A549 (cell line): ENCODE measurements at regions not wholly inside any gene's neighbourhood (a gene's known extent, or its start where the extent isn't known, plus 50 kb on each side); places are given as distances from the start of the nearest gene placed in this dataset.

Experiments used
- ATAC-seq, 2 experiments: fragments of 200-7000 bp in 1 of 2; fragments of >200 bp in 1 of 2; cut with Nextera tagmentation in 1 of 2; cut with Tn5 transposase in 1 of 2; 3 replicates each; pipeline versions ENCODE4 v1.8.0 to v1.9.1; 2018 to 2020; ENCODE audit warnings: mild to moderate bottlenecking in 1 of 2, moderate library complexity in 1 of 2
- CTCF ChIA-PET: fragments of 300-600 bp; sonication (Branson Sonifier 250); formaldehyde crosslinking; extraction: SDS; loops from one replicate; lab custom pipeline; 2021; ENCODE audit warnings: antibody characterized with exemption, inconsistent platforms; lab: Yijun Ruan, JAX
- POLR2A ChIA-PET: fragments of 350-600 bp; formaldehyde crosslinking; extraction: SDS; loops from one replicate; lab custom pipeline; 2021; ENCODE audit warnings: antibody characterized with exemption, inconsistent platforms; lab: Yijun Ruan, JAX
- DNase-seq, 2 experiments: peaks; one replicate each; pipeline versions ENCODE4 v3.0.0 to v3.0.0-alpha.2; 2011 to 2016; ENCODE audit warnings: low read depth in 1 of 2, low spot score in 1 of 2
- FAIRE-seq: peaks from 2 replicates; lab custom pipeline; 2011; peaks lifted over from hg19 to GRCh38; lab: Jason Lieb, UNC
- H3K27ac ChIP-seq, 2 experiments: fragments of >200 bp; sonication (Bioruptor Twin); formaldehyde crosslinking; 3 replicates each; pipeline ENCODE4 v1.5.1; 2016 to 2017
- H3K4me1 ChIP-seq: fragments of >200 bp; sonication (Bioruptor Twin); formaldehyde crosslinking; 3 replicates; pipeline ENCODE4 v1.6.1; 2016
- H3K4me2 ChIP-seq: fragments of >200 bp; sonication (Bioruptor Twin); formaldehyde crosslinking; 3 replicates; pipeline ENCODE4 v1.6.1; 2016
- H3K4me3 ChIP-seq: fragments of >200 bp; sonication (Bioruptor Twin); formaldehyde crosslinking; 3 replicates; pipeline ENCODE4 v1.5.1; 2016
- H3K9me3 ChIP-seq: fragments of >200 bp; sonication (Bioruptor Twin); formaldehyde crosslinking; 3 replicates; pipeline ENCODE4 v1.6.1; 2016
- BHLHE40 ChIP-seq: IDR thresholded peaks from 2 replicates; pipeline ENCODE4 v1.6.1; 2012; ENCODE audit warnings: low read depth, low read length, inconsistent platforms
- CHD2 ChIP-seq: fragments of 150-350 bp; IDR thresholded peaks from 2 replicates; pipeline ENCODE4 v1.6.1; 2014; ENCODE audit warnings: low read length; ENCODE audit not compliant: partially characterized antibody
- ELK1 ChIP-seq: fragments of 150-350 bp; IDR thresholded peaks from 2 replicates; pipeline ENCODE4 v1.6.1; 2014; ENCODE audit warnings: low read depth, mild to moderate bottlenecking, low read length
- EP300 ChIP-seq, 2 experiments: fragments of >200 bp; sonication (Bioruptor Twin); formaldehyde crosslinking; IDR thresholded peaks; 2 replicates in 1 of 2; 3 replicates in 1 of 2; pipeline ENCODE4 v1.6.1; 2016 to 2017
- ESRRA ChIP-seq: fragments of 150-350 bp; IDR thresholded peaks from 2 replicates; pipeline ENCODE4 v1.6.1; 2014; ENCODE audit warnings: mild to moderate bottlenecking, low read length, borderline replicate concordance
- FOXS1 ChIP-seq: fragments of 250-450 bp; sonication (Bioruptor Pico); IDR thresholded peaks from 2 replicates; pipeline ENCODE4 v1.5.0; 2020; ENCODE audit warnings: mild to moderate bottlenecking, moderate library complexity
- GATA3 ChIP-seq: IDR thresholded peaks from 2 replicates; pipeline ENCODE4 v1.6.1; 2012; ENCODE audit warnings: borderline replicate concordance
- HES2 ChIP-seq: fragments of >200 bp; sonication (Bioruptor Twin); formaldehyde crosslinking; IDR thresholded peaks from 2 replicates; pipeline ENCODE4 v1.6.1; 2016
- HOXA7 ChIP-seq: fragments of 250-450 bp; sonication (Bioruptor Pico); IDR thresholded peaks from 2 replicates; pipeline ENCODE4 v1.5.0; 2020; ENCODE audit warnings: mild to moderate bottlenecking, moderate library complexity
- JUN ChIP-seq, 2 experiments: fragments of >200 bp; sonication (Bioruptor Twin); formaldehyde crosslinking; IDR thresholded peaks; 2 replicates in 1 of 2; 3 replicates in 1 of 2; pipeline ENCODE4 v1.6.1; 2016 to 2017
- JUNB ChIP-seq: fragments of >200 bp; sonication (Bioruptor Twin); formaldehyde crosslinking; IDR thresholded peaks from 2 replicates; pipeline ENCODE4 v1.6.1; 2016
- KDM5A ChIP-seq: fragments of 200-600 bp; sonication (generic); IDR thresholded peaks from 2 replicates; pipeline ENCODE4 v1.6.1; 2016; ENCODE audit warnings: antibody characterized with exemption, mild to moderate bottlenecking
- MAFK ChIP-seq: fragments of 450-650 bp; IDR thresholded peaks from 2 replicates; pipeline ENCODE4 v1.6.1; 2014; ENCODE audit not compliant: partially characterized antibody
- NPAS2 ChIP-seq: fragments of 250-450 bp; sonication (Bioruptor Pico); IDR thresholded peaks from 2 replicates; pipeline ENCODE4 v1.8.0; 2022; ENCODE audit warnings: mild to moderate bottlenecking, moderate library complexity, borderline replicate concordance
- PBX3 ChIP-seq: IDR thresholded peaks from 2 replicates; pipeline ENCODE4 v1.6.1; 2012
- POLR2AphosphoS2 ChIP-seq: conservative IDR thresholded peaks from 2 replicates; pipeline ENCODE4 v1.6.1; 2012; ENCODE audit warnings: low read length, improper control_type of control experiment, inconsistent platforms
- RARB ChIP-seq: fragments of 250-450 bp; sonication (Bioruptor Pico); IDR thresholded peaks from 2 replicates; pipeline ENCODE4 v1.8.0; 2021; ENCODE audit warnings: mild to moderate bottlenecking, moderate library complexity
- REST ChIP-seq: fragments of 200-600 bp; sonication (generic); IDR thresholded peaks from 2 replicates; pipeline ENCODE4 v1.6.1; 2016; ENCODE audit warnings: antibody characterized with exemption, mild to moderate bottlenecking, moderate library complexity
- RNF2 ChIP-seq: fragments of 200-600 bp; sonication (generic); IDR thresholded peaks from 2 replicates; pipeline ENCODE4 v1.6.1; 2016; ENCODE audit warnings: low read depth, mild to moderate bottlenecking, antibody characterized with exemption, moderate library complexity, borderline replicate concordance
- TP53 ChIP-seq: fragments of 250-450 bp; sonication (Bioruptor Pico); IDR thresholded peaks from 2 replicates; pipeline ENCODE4 v1.5.0; 2021; ENCODE audit warnings: mild to moderate bottlenecking, moderate library complexity
- ZC3H11A ChIP-seq: fragments of 450-650 bp; IDR thresholded peaks from 2 replicates; pipeline ENCODE4 v1.6.1; 2014; ENCODE audit warnings: antibody characterized with exemption, mild to moderate bottlenecking
- WGBS: methylation state at CpG from one replicate; pipeline ENCODE4 v1.1.6; 2017; ENCODE audit errors: missing lambda C conversion rate; 5-methylcytosine and 5-hydroxymethylcytosine counted together

- Histone ChIP-seq H3K4me1 (peaks cover 24% of the 10 kb centered on the region), H3K4me2 (no peak overlapping the region), H3K27ac (peak overlapping the region; percentile 22 to 74; a peak in 3 of 6 replicates), H3K9me3 (no peaks in the 10 kb centered on the region), H3K4me3 (no peak overlapping the region)
- POLR2A ChIA-PET: no interaction called here
- DNase-seq: no peak
- TF ChIP-seq TP53 (CRISPR knock-in tag): no peak
- no peak for TF ChIP-seq JUNB
- no peak for TF ChIP-seq KDM5A
- TF ChIP-seq HOXA7 (CRISPR knock-in tag): no peak
- no peak for TF ChIP-seq ZC3H11A
- no peak for TF ChIP-seq FOXS1 (CRISPR knock-in tag)
- TF ChIP-seq MAFK: no peak
- 92% methylated on average over 13 of the region's 13 CpGs for WGBS
- CTCF ChIA-PET: interaction anchor here (0.7 to 2.0 kb wide), 5 partner anchors 8 to 117 kb away, joined by 3 to 6 read pairs (median 4); no protein-coding TSS in a partner anchor
- no peak for FAIRE-seq
- no peak; a peak in 1 of 6 replicates for ATAC-seq
Measured at GRCh38 chr20:50347284-50348063, 156.8 kb downstream of the CEBPB start.

- no peak overlapping the region for H3K4me2 ChIP-seq
- H3K9me3 ChIP-seq: no peaks in the 10 kb centered on the region
- H3K4me1 ChIP-seq: peaks cover 24% of the 10 kb centered on the region
- FAIRE-seq (no peak), DNase-seq (no peak), ATAC-seq (no peak)
- ChIA-PET CTCF (interaction anchor here (1.0 to 2.0 kb wide), 3 partner anchors 9 to 116 kb away, joined by 4 to 6 read pairs (median 5); no protein-coding TSS in a partner anchor), POLR2A (no interaction called here)
- H3K4me3 ChIP-seq: no peak overlapping the region
- peak overlapping the region in 1 of 2 experiments; percentile 74; a peak in 3 of 6 replicates for H3K27ac ChIP-seq
- TF ChIP-seq JUN (IDR thresholded peaks at IDR 0.05) (no peak), HES2 (no peak), REST (no peak), CHD2 (no peak), MAFK (no peak), PBX3 (no peak), NPAS2 (CRISPR knock-in tag) (no peak), RNF2 (no peak), EP300 (IDR thresholded peaks at IDR 0.05) (no peak), RARB (CRISPR knock-in tag) (no peak), ELK1 (no peak), POLR2AphosphoS2 (no peak), BHLHE40 (no peak), GATA3 (no peak), ESRRA (no peak)
- 85% methylated on average over 6 of the region's 6 CpGs for WGBS
Measured at GRCh38 chr20:50348096-50348495, 157.5 kb downstream of the CEBPB start.
